ENCODE measurements at regions not wholly inside any gene's neighbourhood (a gene's known extent, or its start where the extent isn't known, plus 50 kb on each side); places are given as distances from the start of the nearest gene placed in this dataset.
"Not testable (repeated sequence)": the region's sequence is repeated elsewhere in the genome, so short reads cannot be mapped to it uniquely, and the experiment has no call there.

GRCh38 chr11:89608234-89608966 lies 101.7 kb upstream of the TRIM77 start:
- Histone ChIP-seq H3K4me3 (ENCODE audit: low read depth, low read length) (no peak overlapping the region), H3K27me3 (ENCODE audit: control insufficient read depth, insufficient read depth, low read length) (no peaks in the 10 kb centered on the region), H3K4me2 (ENCODE audit: low read length) (no peak overlapping the region), H3K27ac (no peak overlapping the region), H2AFZ (no peak overlapping the region), H3K9me3 (ENCODE audit: control insufficient read depth, low read length) (no peaks in the 10 kb centered on the region), H3K36me3 (ENCODE audit: control insufficient read depth, insufficient read depth, low read length) (no peaks in the 10 kb centered on the region), H3K9ac (no peak overlapping the region), H3K4me1 (no peaks in the 10 kb centered on the region), H3K79me2 (no peaks in the 10 kb centered on the region)
- TF ChIP-seq CTCF (IDR thresholded peaks at IDR 0.05): no peak

DNA sequence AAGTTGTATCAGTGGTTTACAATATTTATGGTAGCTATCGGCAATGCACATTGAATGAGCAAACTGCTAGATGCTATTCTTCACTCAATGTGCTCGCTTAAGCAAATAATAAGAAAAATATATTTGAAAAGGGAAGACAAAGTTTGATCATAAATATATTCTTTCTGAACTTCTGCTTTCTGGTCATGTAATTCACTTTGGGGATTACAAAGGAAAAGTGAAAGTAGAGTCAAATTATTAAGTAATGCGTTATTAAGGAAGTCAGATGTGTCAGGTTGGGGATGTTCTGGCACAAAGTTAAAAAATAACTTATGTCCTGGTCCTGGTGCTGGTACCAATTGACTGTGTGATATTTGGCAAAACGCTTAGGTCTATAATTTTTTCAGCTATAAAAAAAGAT lies 98.0 kb upstream of the TRIM77 start:
- peaks cover 9% of the 10 kb centered on the region for H3K4me1 ChIP-seq
- no peaks in the 10 kb centered on the region for H3K27me3 ChIP-seq (ENCODE audit: control insufficient read depth, insufficient read depth, low read length)
- no peak overlapping the region for H3K9ac ChIP-seq
- no peak for TF ChIP-seq CTCF (IDR thresholded peaks at IDR 0.05)
- H3K27ac ChIP-seq: no peak overlapping the region
- no peaks in the 10 kb centered on the region for H3K79me2 ChIP-seq
- no peaks in the 10 kb centered on the region for H3K9me3 ChIP-seq (ENCODE audit: control insufficient read depth, low read length)
- H3K4me3 ChIP-seq (ENCODE audit: low read depth, low read length): no peak overlapping the region
- H3K36me3 ChIP-seq (ENCODE audit: control insufficient read depth, insufficient read depth, low read length): no peaks in the 10 kb centered on the region
- H3K4me2 ChIP-seq (ENCODE audit: low read length): no peak overlapping the region
- no peak overlapping the region for H2AFZ ChIP-seq

- Histone ChIP-seq H3K27me3 (ENCODE audit: control insufficient read depth, insufficient read depth, low read length) (no peaks in the 10 kb centered on the region), H3K9me3 (ENCODE audit: control insufficient read depth, low read length) (no peaks in the 10 kb centered on the region), H3K36me3 (ENCODE audit: control insufficient read depth, insufficient read depth, low read length) (no peaks in the 10 kb centered on the region), H3K4me2 (ENCODE audit: low read length) (no peak overlapping the region), H2AFZ (peak overlapping the region; percentile 55), H3K27ac (peak overlapping the region; percentile 46), H3K9ac (no peak overlapping the region), H3K79me2 (no peaks in the 10 kb centered on the region), H3K4me3 (ENCODE audit: low read depth, low read length) (no peak overlapping the region), H3K4me1 (peaks cover 9% of the 10 kb centered on the region)
- TF ChIP-seq CTCF (IDR thresholded peaks at IDR 0.05): no peak
Measured at GRCh38 chr11:89613911-89614310, 96.2 kb upstream of the TRIM77 start.

DNA sequence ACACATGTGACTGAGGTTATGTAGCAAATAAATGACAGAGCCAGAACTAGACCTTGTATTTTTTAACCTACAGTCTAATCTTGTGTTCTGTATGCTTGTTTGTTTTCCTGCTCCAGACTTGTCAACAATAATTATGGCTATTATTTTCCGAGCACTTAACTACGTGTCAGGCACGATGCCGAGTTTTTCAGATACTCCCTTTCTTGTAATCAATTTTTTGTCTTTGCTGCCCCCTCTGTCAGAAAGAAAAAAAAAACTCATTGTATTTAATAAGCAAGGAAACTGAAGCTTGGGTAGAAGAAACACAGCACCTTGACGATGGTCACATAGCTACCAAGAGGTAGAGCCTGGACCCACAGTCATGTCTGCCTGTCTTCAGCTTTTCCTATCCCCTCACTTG lies 95.7 kb upstream of the TRIM77 start:
- peak; percentile 28 for TF ChIP-seq CTCF (IDR thresholded peaks at IDR 0.05)
- not testable (repeated sequence) for H3K36me3 ChIP-seq (ENCODE audit: control insufficient read depth, insufficient read depth, low read length); H3K27me3 ChIP-seq (ENCODE audit: control insufficient read depth, insufficient read depth, low read length); H3K79me2 ChIP-seq; H3K9me3 ChIP-seq (ENCODE audit: control insufficient read depth, low read length); H3K4me1 ChIP-seq; H3K4me3 ChIP-seq (ENCODE audit: low read depth, low read length); H3K4me2 ChIP-seq (ENCODE audit: low read length); H3K9ac ChIP-seq
- Histone ChIP-seq H3K27ac (peak overlapping the region; percentile 46), H2AFZ (peak overlapping the region; percentile 55)

- H2AFZ ChIP-seq: peak overlapping the region; percentile 45
- not testable (repeated sequence) for H3K36me3 ChIP-seq (ENCODE audit: control insufficient read depth, insufficient read depth, low read length); H3K9ac ChIP-seq; H3K4me1 ChIP-seq; H3K27ac ChIP-seq; H3K4me3 ChIP-seq (ENCODE audit: low read depth, low read length); H3K27me3 ChIP-seq (ENCODE audit: control insufficient read depth, insufficient read depth, low read length); H3K79me2 ChIP-seq; H3K9me3 ChIP-seq (ENCODE audit: control insufficient read depth, low read length); H3K4me2 ChIP-seq (ENCODE audit: low read length)
Measured at GRCh38 chr11:89615642-89616041, 94.5 kb upstream of the TRIM77 start.

DNA sequence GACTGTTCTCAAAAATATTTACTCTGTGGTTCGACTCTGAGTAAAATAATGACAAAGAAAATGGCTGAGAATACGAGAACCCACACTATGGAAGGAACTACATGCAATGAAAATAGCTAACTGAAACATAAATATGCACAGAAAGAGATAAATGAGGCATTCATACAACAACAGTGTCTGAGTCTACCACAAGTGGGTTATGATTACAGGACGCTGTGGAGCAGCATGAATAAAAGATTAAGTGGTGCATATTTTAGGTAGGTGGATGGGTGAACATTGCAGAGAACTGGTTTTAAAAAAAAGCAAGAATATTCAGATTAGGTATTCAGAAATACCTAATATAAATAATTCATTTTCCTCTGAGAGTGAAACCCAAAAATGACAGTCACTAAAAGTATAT lies 93.9 kb upstream of the TRIM77 start:
- H2AFZ ChIP-seq: peak overlapping the region; percentile 45
- not testable (repeated sequence) for H3K79me2 ChIP-seq; H3K36me3 ChIP-seq (ENCODE audit: control insufficient read depth, insufficient read depth, low read length); H3K4me3 ChIP-seq (ENCODE audit: low read depth, low read length); H3K9ac ChIP-seq; H3K4me2 ChIP-seq (ENCODE audit: low read length); H3K27me3 ChIP-seq (ENCODE audit: control insufficient read depth, insufficient read depth, low read length); H3K27ac ChIP-seq; H3K4me1 ChIP-seq; H3K9me3 ChIP-seq (ENCODE audit: control insufficient read depth, low read length)
